GM12878 (cell line): ENCODE measurements at regions not wholly inside any gene's neighbourhood (a gene's known extent, or its start where the extent isn't known, plus 50 kb on each side); places are given as distances from the start of the nearest gene placed in this dataset.

Experiments
- ATAC-seq: fragments of 200-7000 bp; cut with Tn5 transposase; 3 replicates; pipeline ENCODE4 v1.9.1; 2020; ENCODE audit warnings: mild to moderate bottlenecking, moderate library complexity
- BruUV-seq: library from RNA; stranded (reverse); fragments of 400-500 nt; replicated peaks from 2 replicates; lab custom pipeline; 2021; lab: Mats Ljungman, UMichigan
- CTCF ChIA-PET: fragments of 300-600 bp; sonication (Branson Sonifier 250); formaldehyde crosslinking; extraction: SDS; loops from one replicate; lab custom pipeline; 2021; ENCODE audit warnings: inconsistent platforms; lab: Yijun Ruan, JAX
- POLR2A ChIA-PET: fragments of 350-600 bp; formaldehyde crosslinking; extraction: SDS; loops from one replicate; lab custom pipeline; 2021; ENCODE audit warnings: inconsistent platforms; lab: Charles Lee
- RAD21 ChIA-PET: fragments of 300-600 bp; sonication (Branson Sonifier 250); formaldehyde crosslinking; loops from one replicate; lab custom pipeline; 2023; ENCODE audit warnings: antibody characterized with exemption; ENCODE audit not compliant: unreplicated experiment; lab: Charles Lee
- SMC1A ChIA-PET: fragments of 300-600 bp; sonication (Branson Sonifier 250); formaldehyde crosslinking; loops from one replicate; lab custom pipeline; 2023; ENCODE audit not compliant: unreplicated experiment, uncharacterized antibody; lab: Charles Lee
- DNase-seq: peaks from one replicate; pipeline ENCODE4 v3.0.0-alpha.2; 2011; ENCODE audit warnings: low read depth, low spot score
- FAIRE-seq: peaks from 3 replicates; lab custom pipeline; 2011; peaks lifted over from hg19 to GRCh38; lab: Jason Lieb, UNC
- H2AFZ ChIP-seq: 2 replicates; pipeline ENCODE4 v1.6.0; 2011; ENCODE audit warnings: low read depth, low read length, control low read depth; ENCODE audit not compliant: control insufficient read depth
- H3K27ac ChIP-seq: 2 replicates; pipeline ENCODE4 v1.5.1; 2011; ENCODE audit warnings: control low read depth; ENCODE audit not compliant: control insufficient read depth, insufficient read depth
- H3K27me3 ChIP-seq, 2 experiments: replicated peaks in 1 of 2; 2 replicates each; pipeline versions ENCODE4 v1.6.0 to v1.6.1; 2011; ENCODE audit warnings: low read length in 1 of 2; ENCODE audit not compliant: control insufficient read depth in 2 of 2, insufficient read depth in 2 of 2
- H3K36me3 ChIP-seq, 2 experiments: 2 replicates each; pipeline ENCODE4 v1.5.1; 2011; ENCODE audit warnings: low read length in 1 of 2; ENCODE audit not compliant: control insufficient read depth in 2 of 2, insufficient read depth in 2 of 2
- H3K4me1 ChIP-seq: 2 replicates; pipeline ENCODE4 v1.6.1; 2011; ENCODE audit warnings: mild to moderate bottlenecking, low read length, moderate library complexity, mixed read lengths; ENCODE audit not compliant: control insufficient read depth, insufficient read depth
- H3K4me2 ChIP-seq: 2 replicates; pipeline ENCODE4 v1.6.0; 2011; ENCODE audit warnings: control low read depth; ENCODE audit not compliant: control insufficient read depth, insufficient read depth
- H3K4me3 ChIP-seq: fragments of 200-600 bp; sonication (generic); 2 replicates; pipeline ENCODE4 v1.5.1; 2016
- H3K79me2 ChIP-seq: 2 replicates; pipeline ENCODE4 v1.6.0; 2011; ENCODE audit warnings: low read length; ENCODE audit not compliant: control insufficient read depth, insufficient read depth
- H3K9ac ChIP-seq: 2 replicates; pipeline ENCODE4 v1.8.0; 2011; ENCODE audit warnings: low read length, control low read depth, mixed read lengths; ENCODE audit not compliant: control insufficient read depth, insufficient read depth
- H3K9me3 ChIP-seq: replicated peaks from 3 replicates; pipeline ENCODE4 v1.5.1; 2011; ENCODE audit warnings: mild to moderate bottlenecking, low read length; ENCODE audit not compliant: control insufficient read depth, insufficient read depth
- H4K20me1 ChIP-seq: 2 replicates; pipeline ENCODE4 v1.6.0; 2011; ENCODE audit not compliant: control insufficient read depth, insufficient read depth
- E2F8 ChIP-seq: fragments of 450-650 bp; IDR thresholded peaks from 2 replicates; pipeline ENCODE4 v1.6.1; 2018; ENCODE audit warnings: mild to moderate bottlenecking, low read depth, moderate library complexity; ENCODE audit not compliant: partially characterized antibody
- EED ChIP-seq: sonication (generic); IDR thresholded peaks from 2 replicates; pipeline ENCODE4 v1.6.1; 2016; ENCODE audit warnings: antibody characterized with exemption, low read depth
- EGR1 ChIP-seq, 2 experiments: IDR thresholded peaks; 1 replicate in 1 of 2; 2 replicates in 1 of 2; pipeline ENCODE4 v1.6.1; 2011 to 2012; ENCODE audit warnings: low read depth in 2 of 2, low read length in 2 of 2, borderline replicate concordance in 1 of 2, mild to moderate bottlenecking in 1 of 2, moderate library complexity in 1 of 2
- FOS ChIP-seq: IDR thresholded peaks from 3 replicates; pipeline ENCODE4 v1.6.1; 2011; ENCODE audit warnings: borderline replicate concordance; ENCODE audit not compliant: insufficient read length; ENCODE audit errors: extremely low read depth
- NR2C2 ChIP-seq: IDR thresholded peaks from 2 replicates; pipeline ENCODE4 v1.6.1; 2011; ENCODE audit warnings: borderline replicate concordance, low read depth; ENCODE audit not compliant: control insufficient read depth, insufficient read length
- SIN3A ChIP-seq: IDR thresholded peaks from 2 replicates; pipeline ENCODE4 v1.6.1; 2012; ENCODE audit warnings: low read depth, low read length, improper control_type of control experiment
- SMAD1 ChIP-seq: fragments of 450-650 bp; IDR thresholded peaks from 2 replicates; pipeline ENCODE4 v1.6.1; 2018; ENCODE audit warnings: mild to moderate bottlenecking, low read depth; ENCODE audit not compliant: partially characterized antibody
- SP1 ChIP-seq: IDR thresholded peaks from one replicate; pipeline ENCODE4 v1.6.1; 2011; ENCODE audit warnings: low read depth, low read length
- SRF ChIP-seq, 2 experiments: IDR thresholded peaks; 2 replicates each; pipeline ENCODE4 v1.6.1; 2011; ENCODE audit warnings: low read depth in 2 of 2, low read length in 2 of 2, mild to moderate bottlenecking in 1 of 2, moderate library complexity in 1 of 2
- ZNF384 ChIP-seq: IDR thresholded peaks from 2 replicates; pipeline ENCODE4 v1.6.1; 2012; ENCODE audit warnings: low read depth, mild to moderate bottlenecking, low read length, improper control_type of control experiment, borderline replicate concordance
- WGBS: methylation state at CpG from one replicate; pipeline ENCODE4 v1.1.6; 2016; ENCODE audit warnings: low lambda C conversion rate; ENCODE audit not compliant: insufficient replicate concordance, insufficient coverage; ENCODE audit errors: missing lambda C conversion rate; 5-methylcytosine and 5-hydroxymethylcytosine counted together
- in situ Hi-C: fragments of 300-500 bp; cut with MboI; formaldehyde crosslinking; loops from 9 replicates; pipeline ENCODE4 v1.14.3; 2018; ENCODE audit warnings: mixed read lengths
- intact Hi-C: fragments of 100-400 bp; cut with micrococcal nuclease; formaldehyde crosslinking; loops from one replicate; pipeline ENCODE4 v1.14.2; 2022; ENCODE audit not compliant: unreplicated experiment
- TF ChIP-seq, protein P1 (sequence below): fragments of 450-650 bp; IDR thresholded peaks from 2 replicates; pipeline ENCODE4 v1.6.1; 2016; ENCODE audit warnings: mild to moderate bottlenecking
- TF ChIP-seq, protein P2 (sequence below): fragments of 450-650 bp; IDR thresholded peaks from 2 replicates; pipeline ENCODE4 v1.6.1; 2018; ENCODE audit warnings: borderline replicate concordance, mild to moderate bottlenecking; ENCODE audit not compliant: partially characterized antibody
- TF ChIP-seq, protein P3 (sequence below): fragments of 450-650 bp; IDR thresholded peaks from 2 replicates; pipeline ENCODE4 v1.6.1; 2014; ENCODE audit warnings: mild to moderate bottlenecking

GRCh38 chr12:124174451-124175348 is 120.2 kb upstream of the RFLNA start:
- no peaks in the 10 kb centered on the region for H3K4me1 ChIP-seq
- no peak overlapping the region for H3K4me2 ChIP-seq
- no TSS peak for BruUV-seq
- ChIA-PET POLR2A (no interaction called here), SMC1A (interaction anchor here (1.1 kb wide), 1 partner anchor 19 kb away, joined by 3 read pairs; no protein-coding TSS in a partner anchor), CTCF (no interaction called here), RAD21 (no interaction called here)
- 41% methylated on average over 17 of the region's 17 CpGs for WGBS
- in situ Hi-C loops: no loop called here
- H3K27ac ChIP-seq: no peak overlapping the region
- ATAC-seq: no peak
- H3K36me3 ChIP-seq: no peaks in the 10 kb centered on the region
- DNase-seq: no peak
- TF ChIP-seq, protein P1, sequence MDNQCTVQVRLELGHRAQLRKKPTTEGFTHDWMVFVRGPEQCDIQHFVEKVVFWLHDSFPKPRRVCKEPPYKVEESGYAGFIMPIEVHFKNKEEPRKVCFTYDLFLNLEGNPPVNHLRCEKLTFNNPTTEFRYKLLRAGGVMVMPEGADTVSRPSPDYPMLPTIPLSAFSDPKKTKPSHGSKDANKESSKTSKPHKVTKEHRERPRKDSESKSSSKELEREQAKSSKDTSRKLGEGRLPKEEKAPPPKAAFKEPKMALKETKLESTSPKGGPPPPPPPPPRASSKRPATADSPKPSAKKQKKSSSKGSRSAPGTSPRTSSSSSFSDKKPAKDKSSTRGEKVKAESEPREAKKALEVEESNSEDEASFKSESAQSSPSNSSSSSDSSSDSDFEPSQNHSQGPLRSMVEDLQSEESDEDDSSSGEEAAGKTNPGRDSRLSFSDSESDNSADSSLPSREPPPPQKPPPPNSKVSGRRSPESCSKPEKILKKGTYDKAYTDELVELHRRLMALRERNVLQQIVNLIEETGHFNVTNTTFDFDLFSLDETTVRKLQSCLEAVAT: no peak
- TF ChIP-seq, protein P2, sequence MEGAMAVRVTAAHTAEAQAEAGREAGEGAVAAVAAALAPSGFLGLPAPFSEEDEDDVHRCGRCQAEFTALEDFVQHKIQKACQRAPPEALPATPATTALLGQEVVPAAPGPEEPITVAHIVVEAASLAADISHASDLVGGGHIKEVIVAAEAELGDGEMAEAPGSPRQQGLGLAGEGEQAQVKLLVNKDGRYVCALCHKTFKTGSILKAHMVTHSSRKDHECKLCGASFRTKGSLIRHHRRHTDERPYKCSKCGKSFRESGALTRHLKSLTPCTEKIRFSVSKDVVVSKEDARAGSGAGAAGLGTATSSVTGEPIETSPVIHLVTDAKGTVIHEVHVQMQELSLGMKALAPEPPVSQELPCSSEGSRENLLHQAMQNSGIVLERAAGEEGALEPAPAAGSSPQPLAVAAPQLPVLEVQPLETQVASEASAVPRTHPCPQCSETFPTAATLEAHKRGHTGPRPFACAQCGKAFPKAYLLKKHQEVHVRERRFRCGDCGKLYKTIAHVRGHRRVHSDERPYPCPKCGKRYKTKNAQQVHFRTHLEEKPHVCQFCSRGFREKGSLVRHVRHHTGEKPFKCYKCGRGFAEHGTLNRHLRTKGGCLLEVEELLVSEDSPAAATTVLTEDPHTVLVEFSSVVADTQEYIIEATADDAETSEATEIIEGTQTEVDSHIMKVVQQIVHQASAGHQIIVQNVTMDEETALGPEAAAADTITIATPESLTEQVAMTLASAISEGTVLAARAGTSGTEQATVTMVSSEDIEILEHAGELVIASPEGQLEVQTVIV: no peak
- TF ChIP-seq, protein P3, sequence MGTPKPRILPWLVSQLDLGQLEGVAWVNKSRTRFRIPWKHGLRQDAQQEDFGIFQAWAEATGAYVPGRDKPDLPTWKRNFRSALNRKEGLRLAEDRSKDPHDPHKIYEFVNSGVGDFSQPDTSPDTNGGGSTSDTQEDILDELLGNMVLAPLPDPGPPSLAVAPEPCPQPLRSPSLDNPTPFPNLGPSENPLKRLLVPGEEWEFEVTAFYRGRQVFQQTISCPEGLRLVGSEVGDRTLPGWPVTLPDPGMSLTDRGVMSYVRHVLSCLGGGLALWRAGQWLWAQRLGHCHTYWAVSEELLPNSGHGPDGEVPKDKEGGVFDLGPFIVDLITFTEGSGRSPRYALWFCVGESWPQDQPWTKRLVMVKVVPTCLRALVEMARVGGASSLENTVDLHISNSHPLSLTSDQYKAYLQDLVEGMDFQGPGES: no peak
- TF ChIP-seq NR2C2 (no peak), EED (no peak), EGR1 (IDR thresholded peaks at IDR 0.05; ENCODE audit: borderline replicate concordance in 1 of 2, low read depth in 2 of 2, low read length in 2 of 2) (no peak), FOS (no peak), E2F8 (no peak), SP1 (no peak), SIN3A (no peak), ZNF384 (no peak), SMAD1 (no peak), SRF (IDR thresholded peaks at IDR 0.05; ENCODE audit: low read depth in 2 of 2, low read length in 2 of 2) (no peak)
- TF ChIP-seq, all 136 proteins: peak for 0
- FAIRE-seq: no peak
- H3K27me3 ChIP-seq: no peaks in the 10 kb centered on the region
- no peak overlapping the region for H2AFZ ChIP-seq
- no peaks in the 10 kb centered on the region for H4K20me1 ChIP-seq
- H3K9ac ChIP-seq: no peak overlapping the region
- H3K79me2 ChIP-seq: no peaks in the 10 kb centered on the region
- intact Hi-C loops: no loop called here
- H3K9me3 ChIP-seq: no peaks in the 10 kb centered on the region
- H3K4me3 ChIP-seq: no peak overlapping the region
